ENCODE measurements at regions not wholly inside any gene's neighbourhood (a gene's known extent, or its start where the extent isn't known, plus 50 kb on each side); places are given as distances from the start of the nearest gene placed in this dataset.

GRCh38 chr12:5099136-5099535 lies 55.5 kb downstream of the KCNA5 start:
- TF ChIP-seq EZH2phosphoT487 (IDR thresholded peaks at IDR 0.05; ENCODE audit: borderline replicate concordance, low read depth, low read length), result no peak
- TF ChIP-seq CTCF (conservative IDR thresholded peaks at IDR 0.05; ENCODE audit: low read length), result no peak

Measured in OCI-LY7 (cell line).